Mesenchymal stem cell (in vitro differentiated cells and primary cell): ENCODE measurements at regions not wholly inside any gene's neighbourhood (a gene's known extent, or its start where the extent isn't known, plus 50 kb on each side); places are given as distances from the start of the nearest gene placed in this dataset.
"Not testable (repeated sequence)": the region's sequence is repeated elsewhere in the genome, so short reads cannot be mapped to it uniquely, and the experiment has no call there.

Source experiments
- DNase-seq: peaks from one replicate; pipeline ENCODE4 v3.0.0-alpha.2; 2013
- H2AFZ ChIP-seq: one replicate; pipeline ENCODE4 v1.6.1; 2013; ENCODE audit warnings: low read depth, mild to moderate bottlenecking, control low read depth, inconsistent platforms, low read length, moderate library complexity
- H2AK5ac ChIP-seq: 2 replicates; pipeline ENCODE4 v1.6.1; 2013; ENCODE audit warnings: low read length, moderate library complexity, mild to moderate bottlenecking, inconsistent platforms; ENCODE audit not compliant: severe bottlenecking
- H2BK120ac ChIP-seq: one replicate; pipeline ENCODE4 v1.6.1; 2013; ENCODE audit warnings: low read depth, mild to moderate bottlenecking, inconsistent platforms, low read length, moderate library complexity
- H2BK12ac ChIP-seq, 2 experiments: one replicate each; pipeline ENCODE4 v1.6.1; 2013; ENCODE audit warnings: inconsistent platforms in 2 of 2, low read length in 2 of 2, mild to moderate bottlenecking in 2 of 2, moderate library complexity in 2 of 2, control low read depth in 1 of 2
- H2BK15ac ChIP-seq: one replicate; pipeline ENCODE4 v1.6.1; 2013; ENCODE audit warnings: mild to moderate bottlenecking, low read depth, inconsistent platforms; ENCODE audit not compliant: poor library complexity, severe bottlenecking
- H2BK5ac ChIP-seq: 2 replicates; pipeline ENCODE4 v1.6.1; 2013; ENCODE audit warnings: low read depth, mild to moderate bottlenecking, low read length, control low read depth, inconsistent platforms; ENCODE audit not compliant: poor library complexity, severe bottlenecking
- H3K14ac ChIP-seq, 2 experiments: one replicate each; pipeline ENCODE4 v1.6.1; 2013; ENCODE audit warnings: inconsistent platforms in 2 of 2, low read length in 2 of 2, control low read depth in 1 of 2, mild to moderate bottlenecking in 1 of 2, moderate library complexity in 1 of 2
- H3K18ac ChIP-seq, 2 experiments: one replicate each; pipeline ENCODE4 v1.6.1; 2013; ENCODE audit warnings: inconsistent platforms in 2 of 2, low read length in 2 of 2, control low read depth in 1 of 2, low read depth in 1 of 2, mild to moderate bottlenecking in 1 of 2
- H3K23ac ChIP-seq, 2 experiments: one replicate each; pipeline ENCODE4 v1.6.1; 2013; ENCODE audit warnings: inconsistent platforms in 2 of 2, low read length in 2 of 2, mild to moderate bottlenecking in 2 of 2, moderate library complexity in 2 of 2, control low read depth in 1 of 2
- H3K27ac ChIP-seq: 2 replicates; pipeline ENCODE4 v1.5.1; 2013; ENCODE audit warnings: mild to moderate bottlenecking, moderate library complexity, low read length, control low read depth, inconsistent platforms; ENCODE audit not compliant: poor library complexity, severe bottlenecking
- H3K27me3 ChIP-seq, 2 experiments: 2 replicates each; pipeline versions ENCODE4 v1.6.1 to v1.7.0; 2013; ENCODE audit warnings: low read length in 2 of 2, mild to moderate bottlenecking in 2 of 2, moderate library complexity in 2 of 2, control low read depth in 1 of 2, inconsistent platforms in 1 of 2; ENCODE audit not compliant: control insufficient read depth in 1 of 2, insufficient read depth in 1 of 2
- H3K36me3 ChIP-seq, 2 experiments: 2 replicates each; pipeline versions ENCODE4 v1.6.1 to v1.7.0; 2013; ENCODE audit warnings: low read length in 2 of 2, control low read depth in 1 of 2, inconsistent platforms in 1 of 2, low read depth in 1 of 2, mild to moderate bottlenecking in 1 of 2; ENCODE audit not compliant: insufficient read depth in 2 of 2, control insufficient read depth in 1 of 2
- H3K4ac ChIP-seq, 2 experiments: one replicate each; pipeline ENCODE4 v1.6.1; 2013; ENCODE audit warnings: inconsistent platforms in 2 of 2, low read length in 2 of 2, mild to moderate bottlenecking in 2 of 2, moderate library complexity in 2 of 2, control low read depth in 1 of 2, low read depth in 1 of 2
- H3K4me1 ChIP-seq: 2 replicates; pipeline ENCODE4 v1.6.1; 2013; ENCODE audit warnings: low read depth, low read length, control low read depth; ENCODE audit not compliant: control insufficient read depth, insufficient read depth
- H3K4me2 ChIP-seq: 2 replicates; pipeline ENCODE4 v1.6.1; 2013; ENCODE audit warnings: low read length, mild to moderate bottlenecking, inconsistent platforms; ENCODE audit not compliant: poor library complexity, severe bottlenecking
- H3K4me3 ChIP-seq, 2 experiments: 2 replicates each; pipeline versions ENCODE4 v1.5.1 to v1.7.0; 2013; ENCODE audit warnings: low read length in 2 of 2, mild to moderate bottlenecking in 2 of 2, control low read depth in 1 of 2, low read depth in 1 of 2; ENCODE audit not compliant: insufficient read depth in 1 of 2
- H3K79me1 ChIP-seq: replicated peaks from 2 replicates; pipeline ENCODE4 v1.6.1; 2013; ENCODE audit warnings: mild to moderate bottlenecking, control low read depth, low read length, inconsistent platforms; ENCODE audit not compliant: poor library complexity, severe bottlenecking
- H3K9ac ChIP-seq: 2 replicates; pipeline ENCODE4 v1.7.0; 2013; ENCODE audit warnings: mild to moderate bottlenecking, low read length, moderate library complexity
- H3K9me3 ChIP-seq: 2 replicates; pipeline ENCODE4 v1.7.0; 2013; ENCODE audit warnings: mild to moderate bottlenecking, low read length; ENCODE audit not compliant: control insufficient read depth
- H4K8ac ChIP-seq: one replicate; pipeline ENCODE4 v1.6.1; 2013; ENCODE audit warnings: inconsistent platforms, mild to moderate bottlenecking, low read length, moderate library complexity
- H4K91ac ChIP-seq: one replicate; pipeline ENCODE4 v1.6.1; 2013; ENCODE audit warnings: mild to moderate bottlenecking, low read length, inconsistent platforms
- WGBS: methylation state at CpG from one replicate; pipeline ENCODE4 v1.1.7; 2013; ENCODE audit warnings: mixed read lengths; 5-methylcytosine and 5-hydroxymethylcytosine counted together

DNA sequence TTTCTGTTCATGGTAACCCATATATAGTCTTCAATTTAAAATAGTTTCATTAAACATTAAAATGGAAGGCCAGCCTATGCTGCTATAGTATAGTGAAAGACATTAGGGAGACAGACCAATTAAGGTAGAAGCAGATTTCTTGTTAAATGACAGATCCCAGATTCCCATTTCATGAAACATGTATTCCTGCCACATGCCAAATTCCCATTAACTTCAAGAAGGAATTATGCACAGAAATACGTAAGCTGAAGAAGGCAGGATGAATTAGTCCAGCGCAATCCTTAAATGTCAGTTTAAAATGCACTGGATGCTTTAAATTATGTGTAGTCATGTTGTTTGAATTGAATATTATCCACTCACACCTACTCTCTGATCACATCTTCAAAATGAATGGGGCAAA, 424.9 kb downstream of the SH2D1A start:
- Histone ChIP-seq H3K27ac (no peak overlapping the region), H3K9me3 (no peaks in the 10 kb centered on the region), H4K91ac (no peak overlapping the region), H3K79me1 (no peaks in the 10 kb centered on the region), H2BK15ac (no peak overlapping the region), H2AK5ac (no peak overlapping the region), H4K8ac (no peak overlapping the region), H3K18ac (no peak overlapping the region), H3K4ac (no peak overlapping the region), H2BK12ac (no peak overlapping the region), H2BK120ac (no peak overlapping the region), H3K36me3 (no peaks in the 10 kb centered on the region), H2AFZ (no peak overlapping the region), H2BK5ac (no peak overlapping the region), H3K4me3 (no peak overlapping the region), H3K4me2 (no peak overlapping the region), H3K14ac (no peak overlapping the region), H3K4me1 (no peaks in the 10 kb centered on the region), H3K9ac (no peak overlapping the region), H3K23ac (no peak overlapping the region), H3K27me3 (no peaks in the 10 kb centered on the region)
- no peak for DNase-seq
- no CpG with 5 or more reads among the region's 2 CpGs for WGBS

DNA sequence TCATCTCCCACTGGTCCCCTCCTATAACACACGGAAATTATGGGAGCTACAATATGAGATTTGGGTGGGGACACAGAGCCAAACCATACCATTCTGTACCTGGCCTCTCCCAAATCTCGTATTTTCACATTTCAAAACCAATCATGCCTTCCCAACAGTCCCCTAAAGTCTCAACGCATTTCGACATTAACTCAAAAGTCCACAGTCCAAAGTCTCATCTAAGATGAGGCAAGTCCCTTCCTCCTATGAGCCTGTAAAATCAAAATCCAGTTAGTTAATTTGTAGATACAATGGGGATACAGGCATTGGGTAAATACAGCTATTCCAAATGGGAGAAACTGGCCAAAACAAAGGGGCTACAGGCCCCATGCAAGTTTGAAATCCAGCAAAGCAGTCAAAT, 441.9 kb downstream of the SH2D1A start:
- not testable (repeated sequence) for H3K18ac ChIP-seq, H2BK5ac ChIP-seq, H2AK5ac ChIP-seq, H3K36me3 ChIP-seq, H3K4ac ChIP-seq, H3K27ac ChIP-seq, DNase-seq, H3K27me3 ChIP-seq, H3K4me2 ChIP-seq, H3K14ac ChIP-seq, H3K4me1 ChIP-seq, H2BK120ac ChIP-seq, H3K23ac ChIP-seq, H3K9ac ChIP-seq, H2AFZ ChIP-seq, H3K79me1 ChIP-seq, H2BK12ac ChIP-seq, H3K4me3 ChIP-seq, H3K9me3 ChIP-seq, H2BK15ac ChIP-seq, H4K8ac ChIP-seq, H4K91ac ChIP-seq
- WGBS = 48% methylated on average over 2 of the region's 4 CpGs

DNA sequence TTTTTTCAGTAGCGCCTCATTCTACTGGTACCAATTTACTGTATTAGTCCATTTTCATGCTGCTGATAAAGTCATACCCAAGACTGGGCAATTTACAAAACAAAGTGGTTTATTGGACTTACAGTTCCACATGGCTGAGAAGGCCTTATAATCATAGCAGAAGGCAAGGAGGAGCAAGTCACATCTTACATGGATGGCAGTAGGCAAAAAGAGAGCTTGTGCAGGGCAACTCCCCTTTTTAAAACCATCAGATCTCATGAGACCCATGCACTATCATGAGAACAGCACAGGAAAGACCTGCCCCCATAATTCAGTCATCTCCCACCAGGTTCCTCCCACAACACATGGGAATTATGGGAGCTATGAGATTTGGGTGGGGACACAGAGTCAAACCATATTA, 443.5 kb downstream of the SH2D1A start:
- 100% methylated on average over 1 of the region's 1 CpG for WGBS
- not testable (repeated sequence) for H3K36me3 ChIP-seq, H3K4me3 ChIP-seq, H4K91ac ChIP-seq, H3K14ac ChIP-seq, H3K27ac ChIP-seq, H4K8ac ChIP-seq, DNase-seq, H2BK120ac ChIP-seq, H3K79me1 ChIP-seq, H3K18ac ChIP-seq, H2BK15ac ChIP-seq, H3K9me3 ChIP-seq, H3K4ac ChIP-seq, H2BK5ac ChIP-seq, H2BK12ac ChIP-seq, H2AFZ ChIP-seq, H3K4me2 ChIP-seq, H3K23ac ChIP-seq, H3K4me1 ChIP-seq, H3K9ac ChIP-seq, H2AK5ac ChIP-seq, H3K27me3 ChIP-seq

DNA sequence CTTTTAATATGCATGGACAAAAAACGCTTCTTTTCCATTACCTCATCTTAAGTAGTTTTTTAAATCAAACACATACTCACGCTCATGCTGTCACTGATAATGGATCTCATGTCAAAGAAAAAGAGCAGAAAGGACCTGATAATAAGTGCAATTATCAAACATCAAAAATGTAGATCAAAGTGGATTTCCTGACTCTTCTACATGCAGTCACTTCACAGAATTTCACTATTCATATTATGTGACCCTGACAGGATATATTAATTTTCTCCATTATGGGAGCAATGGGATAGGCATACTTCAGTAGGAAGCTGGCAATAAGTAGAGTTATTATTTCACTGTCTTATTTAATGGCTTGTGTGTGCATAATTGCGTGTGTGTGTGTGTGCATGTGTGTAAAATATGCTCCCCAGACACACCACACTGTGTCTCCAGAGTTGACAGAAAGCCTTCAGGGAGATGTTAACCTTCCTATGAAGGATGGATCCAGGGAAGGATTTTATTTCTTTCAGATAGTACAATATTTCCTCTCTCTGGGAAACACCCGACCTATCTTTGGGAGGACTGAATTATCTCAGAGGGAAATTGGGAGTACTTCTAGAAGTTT, 445.2 kb downstream of the SH2D1A start:
- Histone ChIP-seq H3K4me1 (no peaks in the 10 kb centered on the region), H2BK15ac (no peak overlapping the region), H3K4me3 (no peak overlapping the region), H3K9ac (no peak overlapping the region), H3K27me3 (no peaks in the 10 kb centered on the region), H3K9me3 (no peaks in the 10 kb centered on the region), H3K18ac (no peak overlapping the region), H2BK12ac (no peak overlapping the region), H3K27ac (no peak overlapping the region), H3K4ac (no peak overlapping the region), H2AK5ac (no peak overlapping the region), H3K79me1 (no peaks in the 10 kb centered on the region), H2BK120ac (no peak overlapping the region), H4K8ac (no peak overlapping the region), H4K91ac (no peak overlapping the region), H2AFZ (no peak overlapping the region), H3K36me3 (no peaks in the 10 kb centered on the region), H2BK5ac (no peak overlapping the region), H3K14ac (no peak overlapping the region), H3K23ac (no peak overlapping the region), H3K4me2 (no peak overlapping the region)
- DNase-seq = no peak
- WGBS = no CpG with 5 or more reads among the region's 4 CpGs
